Chondrocyte (in vitro differentiated cells): ENCODE measurements at regions not wholly inside any gene's neighbourhood (a gene's known extent, or its start where the extent isn't known, plus 50 kb on each side); places are given as distances from the start of the nearest gene placed in this dataset.

Experiments
- DNase-seq: peaks from one replicate; pipeline ENCODE4 v3.0.0; 2021; ENCODE audit warnings: mixed read lengths, low spot score
- H3K27ac Mint-ChIP-seq: one replicate; pipeline ENCODE4 v1.8.0; 2021; ENCODE audit warnings: mild to moderate bottlenecking, moderate library complexity, mixed read lengths; ENCODE audit not compliant: unreplicated experiment
- H3K27me3 Mint-ChIP-seq: 2 replicates; pipeline ENCODE4 v1.8.0; 2021; ENCODE audit warnings: low read depth, mixed read lengths
- H3K36me3 Mint-ChIP-seq: 2 replicates; pipeline ENCODE4 v1.8.0; 2021; ENCODE audit warnings: low read depth, mixed read lengths
- H3K4me1 Mint-ChIP-seq: 2 replicates; pipeline ENCODE4 v1.8.0; 2021; ENCODE audit warnings: low read depth, mild to moderate bottlenecking, mixed read lengths
- H3K4me3 Mint-ChIP-seq: one replicate; pipeline ENCODE4 v1.8.0; 2021; ENCODE audit warnings: mild to moderate bottlenecking, moderate library complexity, mixed read lengths; ENCODE audit not compliant: unreplicated experiment
- H3K9me3 Mint-ChIP-seq: 2 replicates; pipeline ENCODE4 v1.8.0; 2021; ENCODE audit warnings: low read depth, mixed read lengths
- TF ChIP-seq, protein P1 (sequence below): fragments of 200-600 bp; sonication (generic); IDR thresholded peaks from 2 replicates; pipeline ENCODE4 v1.5.0; 2021; ENCODE audit warnings: antibody characterized with exemption, mild to moderate bottlenecking, moderate library complexity

- Mint-ChIP-seq H3K4me1 (no peaks in the 10 kb centered on the region), H3K4me3 (no peak overlapping the region), H3K27ac (no peak overlapping the region), H3K9me3 (peaks cover 20% of the 10 kb centered on the region), H3K27me3 (peaks cover 11% of the 10 kb centered on the region), H3K36me3 (no peaks in the 10 kb centered on the region)
- no peak for DNase-seq
- TF ChIP-seq, protein P1, sequence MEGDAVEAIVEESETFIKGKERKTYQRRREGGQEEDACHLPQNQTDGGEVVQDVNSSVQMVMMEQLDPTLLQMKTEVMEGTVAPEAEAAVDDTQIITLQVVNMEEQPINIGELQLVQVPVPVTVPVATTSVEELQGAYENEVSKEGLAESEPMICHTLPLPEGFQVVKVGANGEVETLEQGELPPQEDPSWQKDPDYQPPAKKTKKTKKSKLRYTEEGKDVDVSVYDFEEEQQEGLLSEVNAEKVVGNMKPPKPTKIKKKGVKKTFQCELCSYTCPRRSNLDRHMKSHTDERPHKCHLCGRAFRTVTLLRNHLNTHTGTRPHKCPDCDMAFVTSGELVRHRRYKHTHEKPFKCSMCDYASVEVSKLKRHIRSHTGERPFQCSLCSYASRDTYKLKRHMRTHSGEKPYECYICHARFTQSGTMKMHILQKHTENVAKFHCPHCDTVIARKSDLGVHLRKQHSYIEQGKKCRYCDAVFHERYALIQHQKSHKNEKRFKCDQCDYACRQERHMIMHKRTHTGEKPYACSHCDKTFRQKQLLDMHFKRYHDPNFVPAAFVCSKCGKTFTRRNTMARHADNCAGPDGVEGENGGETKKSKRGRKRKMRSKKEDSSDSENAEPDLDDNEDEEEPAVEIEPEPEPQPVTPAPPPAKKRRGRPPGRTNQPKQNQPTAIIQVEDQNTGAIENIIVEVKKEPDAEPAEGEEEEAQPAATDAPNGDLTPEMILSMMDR: no peak
Measured at GRCh38 chr5:110852053-110852452, 113.2 kb downstream of the SLC25A46 start.

DNA sequence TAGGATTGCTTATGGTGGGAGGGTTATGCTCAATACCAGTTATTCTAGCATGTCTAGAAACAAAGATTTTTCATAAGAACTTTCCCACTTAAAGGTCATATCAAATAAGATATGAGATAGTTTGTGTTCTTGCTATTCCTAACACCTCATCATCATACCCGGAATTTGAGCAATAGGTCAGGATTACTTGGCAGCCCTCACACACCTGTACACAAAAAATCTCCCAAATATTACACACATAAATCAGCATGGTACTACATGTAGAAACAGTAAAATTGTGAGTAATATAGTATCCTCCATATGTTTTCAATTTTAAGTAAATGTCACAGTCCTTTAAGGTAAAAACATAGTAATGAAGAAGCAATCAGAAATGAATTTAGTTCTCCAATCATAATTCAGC is 113.7 kb downstream of the SLC25A46 start:
- H3K27ac Mint-ChIP-seq: no peak overlapping the region
- peaks cover 20% of the 10 kb centered on the region for H3K9me3 Mint-ChIP-seq
- DNase-seq: no peak
- H3K36me3 Mint-ChIP-seq: no peaks in the 10 kb centered on the region
- H3K4me1 Mint-ChIP-seq: no peaks in the 10 kb centered on the region
- no peak overlapping the region for H3K4me3 Mint-ChIP-seq
- H3K27me3 Mint-ChIP-seq: peaks cover 11% of the 10 kb centered on the region
- TF ChIP-seq, protein P1: no peak

DNA sequence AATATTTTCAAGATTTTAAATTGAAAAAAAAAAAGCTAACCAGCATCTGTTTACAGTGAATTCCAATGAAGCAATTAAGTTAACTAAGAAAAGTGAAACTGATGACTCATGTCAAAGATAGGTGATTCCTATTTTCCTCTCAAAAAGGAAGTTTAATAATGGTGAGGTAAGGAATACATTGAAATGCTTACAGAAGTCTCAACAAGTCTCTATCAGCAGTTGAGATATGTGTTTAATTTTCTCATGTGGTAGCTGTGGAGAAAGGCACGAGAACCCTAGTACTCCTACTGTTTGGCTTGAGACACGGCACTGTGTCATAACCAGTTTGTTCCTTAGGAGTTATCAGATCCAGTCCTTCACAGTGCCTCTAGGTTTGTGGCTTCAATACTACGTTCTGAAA is 114.5 kb downstream of the SLC25A46 start:
- H3K36me3 Mint-ChIP-seq: no peaks in the 10 kb centered on the region
- peaks cover 11% of the 10 kb centered on the region for H3K27me3 Mint-ChIP-seq
- peaks cover 15% of the 10 kb centered on the region for H3K9me3 Mint-ChIP-seq
- no peak overlapping the region for H3K4me3 Mint-ChIP-seq
- no peaks in the 10 kb centered on the region for H3K4me1 Mint-ChIP-seq
- no peak overlapping the region for H3K27ac Mint-ChIP-seq
- DNase-seq: no peak
- TF ChIP-seq, protein P1: no peak

DNA sequence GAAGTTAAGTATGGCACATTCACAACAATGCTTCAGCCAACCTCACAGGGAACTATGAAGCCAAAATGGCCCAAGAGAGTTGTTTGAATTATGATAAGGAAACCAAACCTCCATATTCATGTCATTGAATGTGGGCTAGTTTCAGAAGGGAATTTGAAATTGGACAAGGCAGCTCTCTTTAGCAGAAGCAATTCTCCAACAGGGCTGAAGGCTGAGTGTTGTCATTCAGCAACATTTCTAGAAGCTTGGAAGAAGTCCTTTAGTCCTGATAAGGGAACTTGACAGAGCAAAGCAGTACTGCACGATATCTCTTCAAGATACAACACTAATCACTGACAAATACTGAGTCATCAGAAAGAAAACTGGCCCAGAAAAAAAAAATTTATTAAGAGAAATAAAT is 115.4 kb downstream of the SLC25A46 start:
- no peaks in the 10 kb centered on the region for H3K4me1 Mint-ChIP-seq
- peaks cover 6% of the 10 kb centered on the region for H3K9me3 Mint-ChIP-seq
- TF ChIP-seq, protein P1: no peak
- no peak for DNase-seq
- no peak overlapping the region for H3K4me3 Mint-ChIP-seq
- no peaks in the 10 kb centered on the region for H3K36me3 Mint-ChIP-seq
- peaks cover 11% of the 10 kb centered on the region for H3K27me3 Mint-ChIP-seq
- no peak overlapping the region for H3K27ac Mint-ChIP-seq

DNA sequence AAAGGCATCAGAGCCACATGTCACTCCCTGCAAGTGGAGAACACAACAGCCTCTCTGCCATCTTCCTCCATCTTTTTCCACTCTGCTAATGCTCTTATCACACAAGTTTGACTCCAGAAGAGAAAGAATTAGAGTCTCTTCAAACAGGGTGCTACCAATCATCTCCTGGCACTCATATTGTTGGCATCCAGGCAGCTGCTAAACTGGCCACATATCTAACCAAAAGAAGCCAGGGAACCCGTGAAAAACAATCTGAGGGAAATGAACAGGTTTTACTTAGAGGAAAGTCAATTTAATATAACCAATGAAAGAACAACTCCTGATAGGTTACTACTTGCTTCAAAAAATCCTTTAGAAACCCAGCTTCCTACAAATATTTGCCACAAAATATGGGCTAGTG is 117.2 kb downstream of the SLC25A46 start:
- H3K4me1 Mint-ChIP-seq: no peaks in the 10 kb centered on the region
- H3K36me3 Mint-ChIP-seq: no peaks in the 10 kb centered on the region
- no peak overlapping the region for H3K4me3 Mint-ChIP-seq
- TF ChIP-seq, protein P1: no peak
- peaks cover 15% of the 10 kb centered on the region for H3K27me3 Mint-ChIP-seq
- no peak overlapping the region for H3K27ac Mint-ChIP-seq
- no peaks in the 10 kb centered on the region for H3K9me3 Mint-ChIP-seq
- no peak for DNase-seq
